SIG-M5 (cell line): ENCODE measurements at regions not wholly inside any gene's neighbourhood (a gene's known extent, or its start where the extent isn't known, plus 50 kb on each side); places are given as distances from the start of the nearest gene placed in this dataset.
"Not testable (repeated sequence)": the region's sequence is repeated elsewhere in the genome, so short reads cannot be mapped to it uniquely, and the experiment has no call there.

Experiments
- DNase-seq: peaks from one replicate; lab custom pipeline; 2025; lab: John Stamatoyannopoulos, UW

DNA sequence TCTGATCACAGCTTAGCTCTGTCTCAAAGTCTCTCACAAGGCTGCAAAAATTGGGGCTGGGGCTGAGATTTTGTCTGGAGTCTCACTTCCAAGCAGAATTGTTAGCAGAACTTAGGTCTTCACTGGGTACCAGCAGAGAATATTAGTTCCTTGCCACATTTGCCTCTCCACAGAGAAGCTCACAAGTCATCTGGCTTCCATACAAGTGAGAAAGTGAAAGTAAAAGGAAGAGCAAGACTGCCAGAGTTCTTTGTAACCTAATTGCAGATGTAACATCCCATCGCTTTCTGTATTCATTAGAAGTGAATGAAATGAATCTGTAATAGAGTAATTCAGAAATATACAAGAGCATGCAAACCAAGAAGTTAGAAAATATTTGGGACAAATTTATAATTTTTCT, 624.1 kb upstream of the GNPDA2 start:
- DNase-seq = no peak

DNA sequence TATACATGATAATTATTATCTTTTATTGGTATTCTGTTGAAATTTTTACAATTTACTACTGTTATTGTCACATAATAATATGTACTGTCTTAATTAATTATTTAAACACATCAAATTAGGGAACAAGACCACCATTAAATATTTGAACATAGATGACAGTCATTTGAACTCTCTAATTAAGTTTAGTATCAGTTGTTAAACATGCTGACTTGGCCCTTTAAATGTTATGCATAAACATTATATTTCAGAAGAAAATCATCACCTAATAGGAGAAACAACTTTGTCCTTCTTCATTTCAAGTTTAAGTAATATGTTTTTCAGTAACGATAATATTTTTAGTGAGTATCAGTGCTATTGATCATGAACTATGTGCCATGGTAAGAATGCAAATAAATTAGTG, 623.5 kb upstream of the GNPDA2 start:
- DNase-seq = no peak

DNA sequence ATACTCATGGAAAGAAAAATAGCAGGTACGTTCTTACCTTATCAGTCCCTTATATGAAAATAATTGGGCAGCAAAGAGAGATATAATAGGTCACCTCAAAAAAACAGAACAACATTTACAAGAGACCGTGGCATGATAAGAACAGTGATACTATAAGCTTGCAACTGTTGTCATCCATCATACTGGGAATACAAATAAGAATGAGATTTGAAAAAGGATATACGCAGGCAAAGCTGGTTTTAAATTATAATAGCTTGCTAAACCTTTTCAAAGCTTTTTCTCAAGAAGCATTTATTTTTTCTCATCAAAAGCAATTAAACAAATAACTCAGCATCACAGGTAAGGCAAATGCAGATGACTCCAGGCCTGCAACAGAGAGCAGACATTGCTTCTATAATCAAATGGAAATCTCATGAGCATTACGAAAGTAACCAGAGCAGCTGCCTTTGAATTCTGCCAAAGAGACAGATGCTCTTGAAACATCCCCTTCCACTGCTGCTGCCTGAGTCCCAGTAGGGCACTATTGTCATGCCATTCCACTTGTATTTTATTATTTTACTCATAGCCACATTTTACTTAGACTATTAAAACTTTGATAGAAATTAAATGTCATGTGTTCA, 620.6 kb upstream of the GNPDA2 start:
- DNase-seq = no peak

DNA sequence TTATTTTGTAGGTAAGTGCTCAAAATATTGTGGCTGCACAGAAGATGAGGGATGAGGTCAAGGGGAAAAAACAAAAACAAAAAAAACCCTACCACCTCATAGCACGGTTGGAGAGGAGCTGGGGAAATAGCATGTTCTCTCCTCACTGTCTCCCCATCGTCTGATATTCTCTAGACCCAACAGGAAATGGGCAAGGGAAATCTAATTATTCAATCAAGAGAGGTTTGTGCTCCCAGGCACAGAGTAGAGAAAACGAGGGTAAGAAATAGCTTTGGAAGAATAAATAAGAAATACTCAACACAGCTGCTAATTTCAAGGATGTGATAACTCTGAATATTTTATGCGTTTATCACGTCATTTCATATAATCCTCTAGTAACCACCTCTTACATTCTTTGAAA, 619.2 kb upstream of the GNPDA2 start:
- DNase-seq = no peak

DNA sequence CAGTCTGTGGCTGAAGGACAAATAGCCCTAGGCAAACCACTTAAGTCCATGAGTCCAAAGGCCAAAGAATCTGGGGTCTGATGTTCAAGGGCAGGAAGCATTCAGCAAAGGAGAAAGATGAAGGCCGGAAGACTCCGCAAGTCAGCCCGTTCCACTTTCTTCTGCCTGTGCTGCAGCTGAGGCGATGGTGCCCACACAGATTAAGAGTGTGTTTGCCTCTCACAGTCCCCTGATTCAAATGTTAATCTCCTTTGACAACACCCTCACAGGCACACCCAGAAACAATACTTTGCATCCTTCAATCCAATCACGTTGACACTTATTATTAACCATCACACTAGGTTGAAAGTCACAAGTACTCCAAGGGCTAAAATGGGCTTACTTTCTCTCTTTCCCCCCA, 605.4 kb upstream of the GNPDA2 start:
- DNase-seq = no peak

DNA sequence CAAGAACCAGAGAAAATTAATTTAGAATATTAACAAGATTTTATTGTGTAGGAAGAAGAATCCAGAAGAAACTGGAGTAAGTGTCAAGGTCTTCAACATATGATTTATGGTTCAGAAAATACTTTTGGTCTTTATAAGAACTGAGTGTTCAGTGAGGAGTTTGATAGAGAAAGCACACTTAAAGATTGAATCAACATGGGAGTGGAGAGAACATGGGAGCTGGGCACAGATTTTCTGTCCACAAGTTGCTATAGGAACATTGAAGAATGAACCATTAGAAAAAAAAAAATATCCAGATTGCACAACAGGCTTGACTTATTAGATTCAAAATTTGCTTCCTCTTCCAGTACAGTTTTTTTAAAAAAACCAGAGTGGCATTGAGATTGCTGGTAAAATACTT, 601.2 kb upstream of the GNPDA2 start:
- DNase-seq = no peak

DNA sequence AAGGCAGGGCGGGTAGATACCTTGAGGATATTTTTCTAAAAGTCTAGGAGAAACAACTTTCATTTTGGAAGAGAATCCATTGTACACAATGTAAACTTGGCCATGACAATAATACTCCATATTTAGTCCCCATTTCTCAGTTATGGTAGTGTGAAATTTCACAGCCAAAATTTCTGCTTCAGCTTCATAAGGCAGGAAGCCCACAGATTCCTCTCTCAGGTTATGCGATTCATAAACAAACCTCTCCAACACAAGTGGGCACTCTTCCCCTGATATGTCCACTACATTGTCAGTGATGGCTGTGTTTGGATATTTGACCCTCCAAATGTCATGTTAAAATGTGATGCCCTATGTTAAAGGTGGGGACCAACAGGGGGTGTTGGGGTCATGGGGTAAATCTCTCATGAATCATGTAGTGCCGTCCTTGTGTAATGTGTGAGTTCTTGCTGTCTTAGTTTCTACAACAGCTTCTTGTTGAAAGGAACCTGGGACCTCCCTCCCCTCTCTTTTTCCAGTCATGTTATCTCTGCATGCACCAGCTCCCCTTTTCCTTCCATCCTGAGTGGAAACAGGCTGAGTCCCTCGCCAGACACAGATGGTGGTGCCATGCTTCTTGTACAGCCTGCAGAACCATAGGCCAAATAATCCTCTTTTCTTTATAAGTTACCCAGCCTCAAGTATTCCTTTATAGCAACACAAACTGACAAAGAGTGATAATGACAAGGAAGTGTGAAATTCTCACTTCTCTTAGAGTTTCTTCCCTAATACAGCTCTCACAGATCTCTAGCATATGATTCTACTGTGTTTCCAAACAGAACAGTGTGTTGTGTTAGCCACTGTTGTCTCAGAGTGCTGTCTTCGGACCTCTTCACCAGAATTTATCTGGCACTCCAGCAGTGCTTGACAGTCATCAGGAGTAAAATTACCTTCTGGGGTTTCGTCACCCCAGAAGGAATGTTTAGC, 598.4 kb upstream of the GNPDA2 start:
- no peak for DNase-seq

DNA sequence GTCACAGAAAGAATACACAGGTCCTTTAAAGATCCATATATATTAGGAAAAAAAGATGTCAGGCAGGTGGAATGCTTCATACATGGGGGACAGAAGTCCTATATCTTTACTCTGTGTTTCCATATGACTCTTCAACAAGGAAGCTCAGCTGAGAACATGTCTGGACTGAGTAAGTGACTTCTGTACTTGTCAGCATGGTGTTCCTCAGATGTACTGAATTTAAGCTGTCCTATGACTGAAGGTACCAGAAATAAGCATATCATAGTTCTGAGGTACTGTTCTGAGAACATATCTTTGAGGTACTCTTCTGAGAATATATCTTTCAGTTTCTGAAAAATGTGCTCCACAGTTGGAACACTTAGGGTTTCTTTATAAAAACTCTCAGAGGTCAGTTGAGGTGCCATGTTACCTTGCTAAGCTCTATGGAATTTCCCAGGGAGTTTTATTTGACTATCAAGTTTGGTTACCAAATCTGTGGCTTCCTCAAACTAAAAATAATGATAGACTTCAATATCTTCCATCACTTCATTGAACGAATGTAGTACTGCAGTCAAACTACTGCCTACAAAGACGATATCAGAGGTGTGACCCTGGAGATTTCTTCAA, 597.2 kb upstream of the GNPDA2 start:
- no peak for DNase-seq

DNA sequence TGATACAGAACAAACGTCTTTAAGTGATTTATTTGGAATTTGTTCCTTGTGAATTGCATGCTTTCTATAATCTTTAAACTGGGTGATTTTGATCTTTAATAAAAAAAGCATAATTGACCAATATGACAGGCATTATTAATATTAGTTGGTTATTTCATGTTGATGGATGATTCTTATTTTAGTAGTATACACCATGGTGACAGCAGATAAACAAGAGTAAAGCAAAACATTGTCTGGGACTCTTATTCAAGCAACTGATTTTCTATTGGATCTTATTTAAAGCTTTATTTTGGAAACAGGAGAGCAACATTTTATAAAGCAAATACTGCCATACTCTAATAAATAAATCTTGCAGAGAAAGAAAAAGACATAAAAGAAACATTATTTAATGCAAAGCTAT, 591.4 kb upstream of the GNPDA2 start:
- no peak for DNase-seq

DNA sequence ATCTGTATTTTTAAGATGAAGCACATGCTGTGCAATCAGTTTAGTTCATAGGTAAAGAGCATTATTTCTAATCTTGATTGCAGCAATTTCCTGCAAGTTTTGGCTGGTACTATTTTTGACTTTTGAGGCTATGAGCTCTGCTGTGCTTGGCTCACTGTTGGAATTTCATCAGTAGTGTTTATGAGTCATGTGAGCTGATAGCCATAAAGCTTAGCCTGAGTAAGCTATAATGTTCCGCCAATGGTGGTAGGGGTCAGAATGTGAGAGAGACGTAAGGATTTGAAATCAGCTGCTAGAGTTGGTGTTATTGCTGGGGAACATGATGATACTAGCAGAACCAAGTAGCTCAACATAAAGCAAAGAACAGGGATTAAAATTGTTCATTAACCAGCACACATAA, 590.9 kb upstream of the GNPDA2 start:
- no peak for DNase-seq

DNA sequence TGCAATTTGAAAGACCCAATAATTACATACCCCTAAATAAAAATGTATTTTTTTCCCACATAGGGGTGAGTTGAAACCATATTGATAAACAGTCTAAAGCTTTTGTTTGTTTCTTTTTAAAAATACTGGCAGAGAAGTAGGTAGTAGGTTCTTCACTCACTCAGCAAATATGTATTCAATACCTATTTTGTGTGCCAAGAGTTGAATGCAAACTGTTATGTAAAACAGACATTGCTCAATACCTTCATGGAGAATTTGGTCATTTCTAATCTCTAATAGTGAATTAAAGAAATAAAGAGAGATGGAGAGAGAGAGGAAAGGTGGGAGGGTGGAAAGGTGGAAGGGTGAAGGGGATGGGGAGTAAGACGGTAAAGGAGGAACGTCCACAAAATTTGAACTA, 589.9 kb upstream of the GNPDA2 start:
- DNase-seq = no peak

DNA sequence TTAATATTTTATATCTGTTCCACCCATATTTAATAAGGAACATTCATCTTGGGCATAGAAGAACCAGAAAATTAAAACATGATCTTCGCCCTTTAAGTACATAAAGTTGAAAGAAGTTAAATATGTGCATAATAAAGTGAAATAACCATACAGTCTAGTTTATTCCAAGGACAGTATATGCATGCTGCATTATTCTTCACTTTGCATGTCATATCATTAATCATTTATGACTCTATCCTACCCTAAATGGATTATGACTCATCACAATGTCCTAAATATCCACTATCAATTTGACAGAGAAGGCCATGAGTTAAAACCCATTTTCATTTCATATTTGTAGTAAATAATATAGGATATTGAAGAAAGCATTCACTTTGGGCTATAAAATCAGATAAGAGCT, 576.5 kb upstream of the GNPDA2 start:
- no peak for DNase-seq

DNA sequence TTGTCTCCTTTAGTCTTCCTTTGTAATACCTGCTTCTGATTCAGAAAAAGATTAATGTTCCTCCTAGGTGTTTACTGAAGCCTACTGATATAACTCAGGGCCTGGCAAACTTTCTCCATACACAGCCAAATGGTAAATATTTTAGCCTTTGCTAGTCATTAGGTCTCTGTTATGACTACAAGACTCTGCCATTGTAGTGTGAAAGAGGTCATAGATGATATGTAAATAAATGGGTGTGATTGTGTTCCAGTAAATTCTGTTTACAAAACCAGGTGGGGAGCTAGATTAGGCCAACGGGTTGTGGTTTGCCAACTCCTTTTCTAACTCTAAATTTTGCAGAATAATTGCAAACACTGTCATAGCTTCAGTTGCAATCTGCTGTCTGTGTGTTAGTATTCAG, 568.1 kb upstream of the GNPDA2 start:
- no peak for DNase-seq

DNA sequence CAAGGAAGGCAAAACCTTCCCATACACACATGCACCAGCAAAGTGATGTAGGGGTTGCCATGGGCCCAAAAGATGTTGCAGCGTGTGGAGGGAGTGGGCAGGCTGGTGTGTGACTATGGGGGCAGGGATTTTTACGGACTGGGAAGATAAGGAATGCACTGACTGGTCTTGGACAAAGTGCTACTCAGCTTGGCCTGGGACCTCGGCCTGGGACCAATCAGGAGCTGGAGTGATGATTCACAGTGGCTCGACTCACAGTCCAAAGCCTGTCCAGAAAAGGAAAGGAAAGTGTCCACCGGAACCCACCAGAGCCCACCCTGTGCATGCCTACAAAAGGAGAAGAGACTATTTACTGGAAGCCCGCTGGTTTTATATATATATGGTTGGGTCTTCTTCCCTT, 567.0 kb upstream of the GNPDA2 start:
- DNase-seq = no peak

DNA sequence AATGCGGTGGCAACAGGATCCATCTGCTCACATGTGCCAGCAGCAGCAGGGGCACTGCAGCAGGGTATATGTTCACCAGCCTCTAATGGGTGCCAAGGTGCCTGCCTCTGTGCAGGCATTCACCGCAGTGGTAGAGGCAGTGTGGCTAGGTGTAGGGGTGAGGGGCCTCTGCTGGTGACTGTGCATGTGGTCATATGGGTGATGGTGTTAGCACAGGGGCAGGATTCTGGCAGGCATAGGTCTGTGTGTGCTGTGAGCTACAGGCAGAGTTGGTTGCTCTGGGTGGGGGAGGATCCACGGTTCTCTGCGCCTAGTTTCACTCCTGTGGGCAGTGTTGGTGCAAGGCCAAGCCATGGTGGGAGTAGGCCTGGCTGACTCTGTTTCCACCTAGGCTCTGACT, 566.5 kb upstream of the GNPDA2 start:
- no peak for DNase-seq

DNA sequence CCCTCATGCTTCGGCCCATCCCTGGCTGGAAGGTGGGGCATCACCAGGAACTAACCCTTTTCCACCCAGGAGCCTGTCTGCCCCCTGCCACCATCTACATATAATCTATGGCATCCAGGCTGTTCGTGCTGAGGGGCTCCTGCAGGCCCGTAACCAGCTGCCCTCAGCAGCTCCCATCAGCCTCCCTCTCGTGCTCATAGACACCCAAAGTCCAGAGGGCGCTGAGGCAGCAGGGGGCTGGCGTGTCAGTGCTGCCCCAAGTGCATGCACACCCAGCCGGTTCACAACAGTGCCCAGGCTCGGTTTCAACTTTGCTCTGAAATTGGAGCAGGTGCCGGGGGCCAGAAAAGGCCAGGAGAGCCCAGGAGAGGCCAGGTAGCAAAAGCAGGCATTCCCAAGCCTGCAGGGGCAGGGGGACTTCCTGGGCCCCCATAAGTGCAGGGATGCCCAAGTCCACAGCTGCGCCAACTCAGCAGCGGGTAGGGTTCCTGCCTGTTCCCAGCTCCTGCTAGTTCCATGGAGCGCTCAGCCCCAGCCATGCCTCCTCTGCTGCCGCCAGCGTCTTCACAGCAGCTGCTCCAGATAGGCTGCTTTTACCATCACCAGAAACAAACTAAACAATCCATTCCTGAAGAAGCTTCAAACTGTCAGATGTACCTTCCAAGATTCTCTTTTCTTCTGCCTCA, 558.2 kb upstream of the GNPDA2 start:
- DNase-seq = no peak

DNA sequence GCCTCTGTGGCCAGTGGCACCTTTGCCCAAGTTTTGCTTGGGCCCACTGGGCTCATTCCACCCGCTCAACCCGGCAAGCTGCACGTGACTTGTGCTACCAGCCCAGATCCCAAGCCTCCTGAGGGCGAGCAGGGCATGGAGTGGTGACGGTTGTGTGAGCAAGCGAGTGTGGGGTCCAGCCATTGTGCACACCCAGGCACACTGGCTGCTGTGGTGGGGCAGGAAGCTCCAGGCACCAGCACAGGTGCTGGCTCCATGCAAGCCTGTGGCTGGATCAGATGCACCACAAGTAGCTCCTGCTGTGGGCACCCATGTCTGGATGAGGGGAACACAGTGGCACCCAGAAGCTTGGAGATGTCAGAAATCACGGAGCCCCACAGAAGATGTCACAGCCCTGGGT, 557.0 kb upstream of the GNPDA2 start:
- DNase-seq = no peak

DNA sequence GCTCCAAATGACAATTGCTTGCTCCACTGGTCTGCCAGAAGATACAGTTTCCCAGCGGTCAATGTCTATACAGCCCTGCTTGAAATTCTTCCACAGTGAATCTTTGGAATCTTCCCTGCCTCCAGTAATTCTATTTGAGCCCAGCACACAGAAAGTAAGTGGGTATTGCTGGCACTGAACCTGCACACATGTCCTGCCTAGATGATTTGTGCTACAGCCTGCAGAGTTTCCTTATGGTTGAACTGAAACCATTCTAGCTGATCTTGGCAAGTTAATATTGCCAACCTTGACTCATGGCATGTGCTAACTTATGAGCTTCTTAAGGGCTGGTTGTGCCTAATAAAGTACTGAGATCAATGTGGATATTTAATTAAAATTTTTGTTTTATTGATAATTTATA, 553.8 kb upstream of the GNPDA2 start:
- DNase-seq = no peak

DNA sequence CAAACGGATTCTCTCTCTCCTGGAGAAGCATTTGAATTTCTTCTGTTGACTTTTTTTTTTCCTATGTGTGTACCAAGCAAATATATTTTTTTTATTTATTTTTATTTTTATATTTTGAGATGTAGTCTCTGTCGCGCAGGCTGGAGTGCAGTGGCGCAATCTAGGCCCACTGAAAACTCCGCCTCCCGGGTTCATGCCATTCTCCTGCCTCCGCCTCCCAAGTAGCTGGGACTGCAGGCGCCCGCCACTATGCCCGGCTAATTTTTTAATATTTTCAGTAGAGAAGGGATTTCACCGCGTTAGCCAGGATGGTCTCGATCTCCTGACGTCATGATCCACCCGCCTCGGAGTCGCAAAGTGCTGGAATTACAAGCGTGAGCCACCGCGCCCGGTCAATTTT, 549.5 kb upstream of the GNPDA2 start:
- no peak for DNase-seq

DNA sequence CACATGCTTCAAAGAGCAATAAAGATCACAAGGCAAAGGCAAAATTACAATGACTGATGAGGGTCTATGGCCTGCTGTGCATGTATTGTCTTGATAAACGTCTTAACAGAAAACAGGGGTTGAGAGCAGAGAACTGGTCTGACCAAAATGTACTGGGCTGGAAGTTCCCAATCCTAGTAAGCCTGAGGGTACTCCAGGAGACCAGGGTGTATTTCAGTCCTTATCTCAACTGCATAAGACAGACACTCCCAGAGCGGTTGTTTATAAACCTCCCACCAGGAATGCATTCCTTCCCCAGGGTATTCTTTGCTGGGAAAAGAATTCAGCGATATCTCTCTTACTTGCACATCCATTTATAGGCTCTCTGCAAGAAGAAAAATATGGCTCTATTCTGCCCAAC, 521.8 kb upstream of the GNPDA2 start:
- DNase-seq = not testable (repeated sequence)

DNA sequence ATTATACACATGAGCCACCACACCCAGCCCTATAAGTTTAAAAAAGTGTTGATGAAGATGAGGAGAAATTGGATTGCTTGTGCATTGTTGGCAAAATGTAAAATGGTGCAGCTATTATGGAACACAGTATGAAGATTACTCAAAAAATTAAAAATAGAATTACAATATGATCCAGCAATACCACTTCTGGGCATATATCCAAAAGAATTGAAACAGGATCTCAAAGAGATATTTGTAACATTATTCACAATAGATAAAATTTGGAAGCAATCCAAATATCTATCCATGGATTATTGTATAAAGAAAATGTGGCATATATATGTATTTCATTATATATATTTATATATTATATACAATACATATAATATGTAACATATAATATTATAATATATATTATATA, 515.6 kb upstream of the GNPDA2 start:
- no peak for DNase-seq

DNA sequence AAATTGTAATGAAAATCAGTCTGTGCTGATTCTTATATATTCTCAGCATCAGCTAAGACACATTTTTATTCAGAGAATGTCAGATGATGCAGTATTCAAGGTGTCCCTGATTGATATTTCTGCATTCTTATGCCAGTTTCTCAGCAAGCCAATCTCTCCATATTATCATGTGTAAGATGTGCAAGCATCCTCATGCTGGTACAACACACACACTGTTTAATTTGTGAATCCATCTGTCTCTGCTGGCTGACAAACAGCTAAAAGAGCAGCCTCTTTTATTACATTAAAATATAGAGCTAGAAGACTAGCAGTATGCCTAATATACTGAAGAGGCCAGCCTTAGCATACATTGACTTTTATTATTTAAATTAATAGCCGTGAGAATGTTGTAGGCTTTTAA, 502.9 kb upstream of the GNPDA2 start:
- no peak for DNase-seq
